ENCODE measurements at regions not wholly inside any gene's neighbourhood (a gene's known extent, or its start where the extent isn't known, plus 50 kb on each side); places are given as distances from the start of the nearest gene placed in this dataset.

DNA sequence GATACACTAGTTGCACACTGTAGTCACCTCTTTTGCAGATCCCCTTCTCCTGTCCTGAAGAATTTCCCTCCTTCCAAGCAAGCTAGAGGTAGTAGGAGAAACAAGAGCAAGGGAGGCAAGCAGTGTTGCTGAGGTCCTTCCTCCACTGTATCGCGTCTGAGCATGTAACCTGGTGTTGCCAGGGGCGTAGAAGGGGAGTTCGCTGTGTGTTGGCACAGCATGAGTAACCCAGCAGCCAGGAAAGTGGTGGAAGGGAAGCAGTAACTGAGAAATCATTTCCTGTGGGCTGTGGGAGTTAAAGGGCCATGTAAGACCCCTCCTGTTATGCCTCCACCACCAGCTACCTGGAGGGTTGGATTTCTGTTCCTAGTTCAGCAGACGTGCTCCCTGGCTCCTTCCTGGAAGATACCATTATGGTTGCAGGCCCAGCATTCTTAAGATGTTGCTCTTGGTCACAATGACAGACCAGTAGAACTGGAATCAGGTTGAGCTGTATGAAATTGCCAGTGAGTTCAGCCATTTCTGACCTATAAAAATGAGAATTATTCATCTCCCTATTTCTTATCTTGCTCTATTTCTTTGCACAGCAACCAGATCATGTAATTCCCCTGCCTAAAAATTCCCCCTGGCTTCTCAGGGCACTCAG lies 215.3 kb upstream of the TOPAZ1 start:
- Mint-ChIP-seq H3K4me3 (no peak overlapping the region), H3K27ac (no peak overlapping the region), H3K9me3 (no peaks in the 10 kb centered on the region), H3K36me3 (ENCODE audit: insufficient read depth in 1 of 3, low read depth in 3 of 3) (no peaks in the 10 kb centered on the region), H3K4me1 (peaks cover 21 to 26% of the 10 kb centered on the region in 2 experiments), H3K27me3 (ENCODE audit: low read depth) (peaks cover 33% of the 10 kb centered on the region)
- no peak overlapping the region for H4K8ac ChIP-seq (replicated peaks; ENCODE audit: insufficient read length, low read depth, low read length)
- no peak overlapping the region for H3K23ac ChIP-seq (ENCODE audit: insufficient read length, low read depth, low read length)
- H4K5ac ChIP-seq (ENCODE audit: insufficient read length, low read depth, low read length), result no peak overlapping the region
- H2BK15ac ChIP-seq (ENCODE audit: low read depth, low read length), result no peak overlapping the region
- H3K79me1 ChIP-seq (ENCODE audit: insufficient read depth, low read depth, low read length, poor library complexity, severe bottlenecking), result no peaks in the 10 kb centered on the region
- no peak overlapping the region for H3K4me2 ChIP-seq (ENCODE audit: insufficient read depth, insufficient read length, low read length)
- H3K56ac ChIP-seq (ENCODE audit: insufficient read length, low read depth, low read length), result no peak overlapping the region
- DNase-seq, result no peak
- no peak overlapping the region for H3K4ac ChIP-seq (ENCODE audit: low read depth, low read length)
- no CpG with 5 or more reads among the region's 5 CpGs for WGBS (ENCODE audit: extremely low coverage, insufficient read length, low lambda C conversion rate)
- no peaks in the 10 kb centered on the region for H4K20me1 ChIP-seq (ENCODE audit: control insufficient read depth, insufficient read depth, insufficient read length)
- H3K14ac ChIP-seq (ENCODE audit: insufficient read depth, low read length), result no peak overlapping the region
- peaks cover 1% of the 10 kb centered on the region; the same call in 1 of the 2 replicates for H3K4me1 ChIP-seq (ENCODE audit: insufficient read depth, low read length)
- no peak overlapping the region for H3T11ph ChIP-seq (ENCODE audit: low read length)
- H3K9ac ChIP-seq (ENCODE audit: extremely low read depth, insufficient read length, low read length), result no peak overlapping the region
- no peak overlapping the region for H2AFZ ChIP-seq (ENCODE audit: low read length)
- no peak overlapping the region for H2BK12ac ChIP-seq (ENCODE audit: insufficient read length, low read depth, low read length)
- no peaks in the 10 kb centered on the region for H3K9me3 ChIP-seq (ENCODE audit: control insufficient read depth, low read depth, low read length)
- peaks cover 3% of the 10 kb centered on the region; the same call in 1 of the 2 replicates for H3K27me3 ChIP-seq (ENCODE audit: insufficient read depth, low read length)
- H3K79me2 ChIP-seq (ENCODE audit: insufficient read depth, low read length), result no peaks in the 10 kb centered on the region
- no peak for TF ChIP-seq CTCF (conservative IDR thresholded peaks at IDR 0.05)
- H3K23me2 ChIP-seq (ENCODE audit: insufficient read length, low read depth, low read length, poor library complexity, severe bottlenecking), result peaks cover 10% of the 10 kb centered on the region
- H3K27ac ChIP-seq (ENCODE audit: insufficient read length, low read depth, low read length), result no peak overlapping the region
- no peak overlapping the region for H3K18ac ChIP-seq (ENCODE audit: insufficient read length, low read depth, low read length)
- H4K91ac ChIP-seq (ENCODE audit: insufficient read length, low read depth, low read length), result no peak overlapping the region
- no peak overlapping the region for H2AK5ac ChIP-seq (ENCODE audit: insufficient read length, low read length)
- H2BK5ac ChIP-seq (ENCODE audit: insufficient read length, low read length), result no peak overlapping the region
- no peak overlapping the region for H2BK120ac ChIP-seq (ENCODE audit: low read depth, low read length, poor library complexity, severe bottlenecking)
- H2BK20ac ChIP-seq (ENCODE audit: low read depth, low read length, poor library complexity, severe bottlenecking), result no peak overlapping the region

Data from H9 (cell line).